Glutamatergic neuron (in vitro differentiated cells): ENCODE measurements at regions not wholly inside any gene's neighbourhood (a gene's known extent, or its start where the extent isn't known, plus 50 kb on each side); places are given as distances from the start of the nearest gene placed in this dataset.

Experiments used
- DNase-seq: peaks from one replicate; pipeline ENCODE4 v3.0.0; 2022
- H3K27ac Mint-ChIP-seq: one replicate; pipeline ENCODE4 v1.8.0; 2020; ENCODE audit warnings: mild to moderate bottlenecking, mixed read lengths, inconsistent platforms; ENCODE audit not compliant: unreplicated experiment
- H3K27me3 Mint-ChIP-seq: one replicate; pipeline ENCODE4 v1.8.0; 2020; ENCODE audit warnings: mild to moderate bottlenecking, moderate library complexity, mixed read lengths, inconsistent platforms; ENCODE audit not compliant: unreplicated experiment
- H3K36me3 Mint-ChIP-seq: one replicate; pipeline ENCODE4 v1.8.0; 2020; ENCODE audit warnings: mild to moderate bottlenecking, mixed read lengths, inconsistent platforms; ENCODE audit not compliant: unreplicated experiment
- H3K4me1 Mint-ChIP-seq: one replicate; pipeline ENCODE4 v1.8.0; 2020; ENCODE audit warnings: mild to moderate bottlenecking, low read depth, mixed read lengths, inconsistent platforms; ENCODE audit not compliant: unreplicated experiment
- H3K4me3 Mint-ChIP-seq: one replicate; pipeline ENCODE4 v1.8.0; 2020; ENCODE audit warnings: mild to moderate bottlenecking, mixed read lengths, inconsistent platforms; ENCODE audit not compliant: unreplicated experiment
- H3K9me3 Mint-ChIP-seq: one replicate; pipeline ENCODE4 v1.8.0; 2020; ENCODE audit warnings: mild to moderate bottlenecking, moderate library complexity, mixed read lengths, inconsistent platforms; ENCODE audit not compliant: unreplicated experiment
- TF ChIP-seq, protein P1 (sequence below): fragments of 200-600 bp; sonication (generic); IDR thresholded peaks from one replicate; pipeline ENCODE4 v1.5.0; 2021; ENCODE audit not compliant: partially characterized antibody, unreplicated experiment

- H3K36me3 Mint-ChIP-seq, result no peaks in the 10 kb centered on the region
- H3K4me1 Mint-ChIP-seq, result peaks cover 4% of the 10 kb centered on the region
- no peak overlapping the region for H3K27ac Mint-ChIP-seq
- peaks cover 7% of the 10 kb centered on the region for H3K9me3 Mint-ChIP-seq
- TF ChIP-seq, protein P1, sequence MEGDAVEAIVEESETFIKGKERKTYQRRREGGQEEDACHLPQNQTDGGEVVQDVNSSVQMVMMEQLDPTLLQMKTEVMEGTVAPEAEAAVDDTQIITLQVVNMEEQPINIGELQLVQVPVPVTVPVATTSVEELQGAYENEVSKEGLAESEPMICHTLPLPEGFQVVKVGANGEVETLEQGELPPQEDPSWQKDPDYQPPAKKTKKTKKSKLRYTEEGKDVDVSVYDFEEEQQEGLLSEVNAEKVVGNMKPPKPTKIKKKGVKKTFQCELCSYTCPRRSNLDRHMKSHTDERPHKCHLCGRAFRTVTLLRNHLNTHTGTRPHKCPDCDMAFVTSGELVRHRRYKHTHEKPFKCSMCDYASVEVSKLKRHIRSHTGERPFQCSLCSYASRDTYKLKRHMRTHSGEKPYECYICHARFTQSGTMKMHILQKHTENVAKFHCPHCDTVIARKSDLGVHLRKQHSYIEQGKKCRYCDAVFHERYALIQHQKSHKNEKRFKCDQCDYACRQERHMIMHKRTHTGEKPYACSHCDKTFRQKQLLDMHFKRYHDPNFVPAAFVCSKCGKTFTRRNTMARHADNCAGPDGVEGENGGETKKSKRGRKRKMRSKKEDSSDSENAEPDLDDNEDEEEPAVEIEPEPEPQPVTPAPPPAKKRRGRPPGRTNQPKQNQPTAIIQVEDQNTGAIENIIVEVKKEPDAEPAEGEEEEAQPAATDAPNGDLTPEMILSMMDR, result no peak
- H3K4me3 Mint-ChIP-seq, result no peak overlapping the region
- H3K27me3 Mint-ChIP-seq, result peaks cover 7% of the 10 kb centered on the region
- DNase-seq, result peak; percentile 12
Observed at GRCh38 chr10:42979181-42979580, 97.7 kb upstream of the RET start.

GRCh38 chr10:42979721-42980467 lies 97.0 kb upstream of the RET start:
- Mint-ChIP-seq H3K27ac (peak overlapping the region; percentile 69), H3K4me1 (peaks cover 4% of the 10 kb centered on the region), H3K9me3 (peaks cover 7% of the 10 kb centered on the region), H3K27me3 (peaks cover 7% of the 10 kb centered on the region), H3K4me3 (peak overlapping the region; percentile 52), H3K36me3 (no peaks in the 10 kb centered on the region)
- TF ChIP-seq, protein P1, result no peak
- DNase-seq, result peak; percentile 28

GRCh38 chr10:42980553-42981357 lies 96.1 kb upstream of the RET start:
- H3K27me3 Mint-ChIP-seq, result peaks cover 7% of the 10 kb centered on the region
- peak; percentile 7 for DNase-seq
- H3K4me3 Mint-ChIP-seq, result no peak overlapping the region
- no peak overlapping the region for H3K27ac Mint-ChIP-seq
- H3K9me3 Mint-ChIP-seq, result peaks cover 7% of the 10 kb centered on the region
- peaks cover 4% of the 10 kb centered on the region for H3K4me1 Mint-ChIP-seq
- no peaks in the 10 kb centered on the region for H3K36me3 Mint-ChIP-seq
- TF ChIP-seq, protein P1, result no peak

GRCh38 chr10:42981358-42982236 lies 95.3 kb upstream of the RET start:
- Mint-ChIP-seq H3K4me3 (no peak overlapping the region), H3K36me3 (peaks cover 2% of the 10 kb centered on the region), H3K27ac (no peak overlapping the region), H3K27me3 (peaks cover 5% of the 10 kb centered on the region), H3K9me3 (peaks cover 7% of the 10 kb centered on the region), H3K4me1 (peaks cover 4% of the 10 kb centered on the region)
- TF ChIP-seq, protein P1, result no peak
- DNase-seq, result peak; percentile 8
